ENCODE measurements at regions not wholly inside any gene's neighbourhood (a gene's known extent, or its start where the extent isn't known, plus 50 kb on each side); places are given as distances from the start of the nearest gene placed in this dataset.

DNA sequence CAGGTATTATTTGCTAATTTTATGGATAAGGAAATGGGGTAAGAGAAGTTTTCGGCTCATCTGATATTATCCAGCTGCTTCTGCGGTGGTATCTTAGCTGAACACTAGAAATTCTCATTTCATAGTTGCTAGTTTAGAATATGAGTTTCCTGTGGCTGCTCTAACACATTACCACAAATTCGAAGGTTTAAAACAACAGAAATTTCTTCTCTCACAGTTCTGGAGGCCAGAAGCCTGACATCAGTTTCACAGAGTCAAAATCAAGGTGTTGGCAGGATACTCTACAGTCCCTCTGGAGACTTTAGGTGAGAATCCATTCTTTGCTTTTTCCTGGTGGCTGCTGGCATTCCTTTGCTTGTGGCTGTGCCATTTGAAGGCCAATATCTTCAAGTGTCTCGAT, 205.9 kb downstream of the PTEN start:
- TF ChIP-seq, protein P1, sequence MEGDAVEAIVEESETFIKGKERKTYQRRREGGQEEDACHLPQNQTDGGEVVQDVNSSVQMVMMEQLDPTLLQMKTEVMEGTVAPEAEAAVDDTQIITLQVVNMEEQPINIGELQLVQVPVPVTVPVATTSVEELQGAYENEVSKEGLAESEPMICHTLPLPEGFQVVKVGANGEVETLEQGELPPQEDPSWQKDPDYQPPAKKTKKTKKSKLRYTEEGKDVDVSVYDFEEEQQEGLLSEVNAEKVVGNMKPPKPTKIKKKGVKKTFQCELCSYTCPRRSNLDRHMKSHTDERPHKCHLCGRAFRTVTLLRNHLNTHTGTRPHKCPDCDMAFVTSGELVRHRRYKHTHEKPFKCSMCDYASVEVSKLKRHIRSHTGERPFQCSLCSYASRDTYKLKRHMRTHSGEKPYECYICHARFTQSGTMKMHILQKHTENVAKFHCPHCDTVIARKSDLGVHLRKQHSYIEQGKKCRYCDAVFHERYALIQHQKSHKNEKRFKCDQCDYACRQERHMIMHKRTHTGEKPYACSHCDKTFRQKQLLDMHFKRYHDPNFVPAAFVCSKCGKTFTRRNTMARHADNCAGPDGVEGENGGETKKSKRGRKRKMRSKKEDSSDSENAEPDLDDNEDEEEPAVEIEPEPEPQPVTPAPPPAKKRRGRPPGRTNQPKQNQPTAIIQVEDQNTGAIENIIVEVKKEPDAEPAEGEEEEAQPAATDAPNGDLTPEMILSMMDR (IDR thresholded peaks at IDR 0.05; ENCODE audit: unreplicated experiment), result no peak
- Mint-ChIP-seq H3K36me3 (ENCODE audit: insufficient read depth, unreplicated experiment) (no peaks in the 10 kb centered on the region), H3K4me3 (ENCODE audit: low read depth, unreplicated experiment) (no peak overlapping the region), H3K4me1 (ENCODE audit: low read depth, unreplicated experiment) (no peaks in the 10 kb centered on the region), H3K9me3 (ENCODE audit: low read depth, unreplicated experiment) (peaks cover 3% of the 10 kb centered on the region), H3K27ac (ENCODE audit: unreplicated experiment) (no peak overlapping the region), H3K27me3 (ENCODE audit: unreplicated experiment) (no peaks in the 10 kb centered on the region)
- CTCF ChIA-PET, result no interaction called here
- BruUV-seq (replicated peaks), result no TSS peak
- intact Hi-C loops (cut with micrococcal nuclease; ENCODE audit: unreplicated experiment), result no loop called here
- DNase-seq, result no peak

DNA sequence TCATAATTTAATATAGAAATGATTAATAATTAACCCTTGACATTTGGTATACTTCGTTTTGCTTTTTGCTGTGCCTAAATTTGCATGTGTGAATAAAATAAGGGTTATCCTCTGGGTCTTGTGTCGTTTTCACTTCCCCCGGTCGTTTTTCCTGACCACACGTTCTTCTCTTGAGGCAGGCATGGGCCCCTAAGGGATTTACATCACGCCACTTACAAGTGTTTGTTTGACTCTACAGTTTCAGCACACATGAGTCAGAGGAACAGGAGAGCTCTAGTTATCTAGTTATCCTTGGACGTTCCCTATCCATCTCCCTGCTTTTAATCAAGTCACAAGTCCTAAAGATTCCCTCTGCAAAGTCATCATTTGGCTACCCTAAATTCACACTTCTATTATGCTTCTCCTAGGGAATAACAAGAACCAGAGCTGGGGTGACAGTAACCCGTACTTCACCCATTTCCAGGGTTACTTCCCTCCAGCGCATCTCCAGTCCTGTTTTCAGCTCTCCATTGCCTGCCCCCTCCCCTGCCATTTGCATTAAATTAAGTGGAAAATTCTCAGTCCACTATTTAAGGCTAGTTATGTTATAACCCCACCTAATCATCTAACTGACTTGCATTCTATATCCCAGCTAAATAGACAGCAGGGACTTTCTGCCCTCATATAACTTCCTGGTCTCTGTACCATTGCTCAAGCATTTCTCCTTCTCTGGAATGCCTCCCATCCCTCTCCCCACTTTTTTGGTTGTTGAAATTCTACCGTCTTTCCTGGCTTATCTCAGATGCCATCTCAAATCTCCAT, 206.9 kb downstream of the PTEN start:
- intact Hi-C loops (cut with micrococcal nuclease; ENCODE audit: unreplicated experiment), result no loop called here
- TF ChIP-seq, protein P1 (IDR thresholded peaks at IDR 0.05; ENCODE audit: unreplicated experiment), result no peak
- CTCF ChIA-PET, result no interaction called here
- Mint-ChIP-seq H3K4me3 (ENCODE audit: low read depth, unreplicated experiment) (no peak overlapping the region), H3K27me3 (ENCODE audit: unreplicated experiment) (no peaks in the 10 kb centered on the region), H3K27ac (ENCODE audit: unreplicated experiment) (no peak overlapping the region), H3K4me1 (ENCODE audit: low read depth, unreplicated experiment) (no peaks in the 10 kb centered on the region), H3K36me3 (ENCODE audit: insufficient read depth, unreplicated experiment) (no peaks in the 10 kb centered on the region), H3K9me3 (ENCODE audit: low read depth, unreplicated experiment) (peaks cover 3% of the 10 kb centered on the region)
- no TSS peak for BruUV-seq (replicated peaks)
- no peak for DNase-seq

DNA sequence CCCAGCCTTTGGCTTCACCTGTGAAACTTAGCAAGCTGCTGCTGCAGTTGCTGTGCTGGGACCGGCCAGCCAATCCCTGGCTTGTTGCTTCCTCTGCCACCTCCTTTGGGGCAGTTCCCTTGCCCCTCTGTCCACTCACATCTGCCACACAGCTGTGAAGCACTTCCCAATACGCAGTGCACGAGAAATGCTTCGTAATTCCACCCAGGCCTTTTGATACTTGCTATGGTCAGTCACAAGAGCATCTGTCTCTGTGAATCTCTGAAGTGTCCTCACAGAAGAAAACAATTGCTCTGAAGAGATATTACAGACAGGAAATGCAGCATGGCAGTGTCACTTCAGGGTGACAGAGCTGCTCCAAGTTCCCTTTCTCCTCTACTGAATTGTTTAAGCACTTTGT, 208.5 kb downstream of the PTEN start:
- intact Hi-C loops (cut with micrococcal nuclease; ENCODE audit: unreplicated experiment), result no loop called here
- Mint-ChIP-seq H3K4me1 (ENCODE audit: low read depth, unreplicated experiment) (no peaks in the 10 kb centered on the region), H3K9me3 (ENCODE audit: low read depth, unreplicated experiment) (peaks cover 3% of the 10 kb centered on the region), H3K36me3 (ENCODE audit: insufficient read depth, unreplicated experiment) (no peaks in the 10 kb centered on the region), H3K27ac (ENCODE audit: unreplicated experiment) (no peak overlapping the region), H3K4me3 (ENCODE audit: low read depth, unreplicated experiment) (no peak overlapping the region), H3K27me3 (ENCODE audit: unreplicated experiment) (no peaks in the 10 kb centered on the region)
- DNase-seq, result no peak
- TF ChIP-seq, protein P1 (IDR thresholded peaks at IDR 0.05; ENCODE audit: unreplicated experiment), result no peak
- CTCF ChIA-PET, result no interaction called here
- no TSS peak for BruUV-seq (replicated peaks)

DNA sequence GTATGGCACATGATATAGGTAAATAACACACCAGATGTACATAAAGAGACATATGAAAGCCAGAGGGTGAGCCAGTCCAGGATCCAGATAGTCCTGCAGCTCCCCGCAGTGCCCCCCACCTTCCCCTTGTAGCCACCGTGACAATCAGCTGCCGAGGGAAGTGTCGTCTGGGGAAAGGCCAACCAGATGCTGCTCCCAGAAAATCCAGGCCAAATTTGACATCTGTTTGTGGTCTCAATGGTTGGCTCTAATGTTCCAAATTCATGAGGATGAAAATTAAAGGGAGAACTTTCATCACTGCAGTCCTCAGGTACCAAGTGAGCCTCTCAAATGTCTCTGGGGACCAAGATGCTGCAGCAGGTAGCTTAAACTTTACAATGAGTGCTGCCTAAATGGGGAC, 210.3 kb downstream of the PTEN start:
- Mint-ChIP-seq H3K4me1 (ENCODE audit: low read depth, unreplicated experiment) (no peaks in the 10 kb centered on the region), H3K27me3 (ENCODE audit: unreplicated experiment) (no peaks in the 10 kb centered on the region), H3K4me3 (ENCODE audit: low read depth, unreplicated experiment) (no peak overlapping the region), H3K9me3 (ENCODE audit: low read depth, unreplicated experiment) (peaks cover 3% of the 10 kb centered on the region), H3K27ac (ENCODE audit: unreplicated experiment) (no peak overlapping the region), H3K36me3 (ENCODE audit: insufficient read depth, unreplicated experiment) (no peaks in the 10 kb centered on the region)
- CTCF ChIA-PET, result no interaction called here
- no peak for DNase-seq
- TF ChIP-seq, protein P1 (IDR thresholded peaks at IDR 0.05; ENCODE audit: unreplicated experiment), result no peak
- intact Hi-C loops (cut with micrococcal nuclease; ENCODE audit: unreplicated experiment), result no loop called here
- no TSS peak for BruUV-seq (replicated peaks)

Measured in Calu3 (cell line).